ENCODE measurements at regions not wholly inside any gene's neighbourhood (a gene's known extent, or its start where the extent isn't known, plus 50 kb on each side); places are given as distances from the start of the nearest gene placed in this dataset.
A peak's percentile ranks its signal among the peaks of the same experiment; 100 is the strongest.

DNA sequence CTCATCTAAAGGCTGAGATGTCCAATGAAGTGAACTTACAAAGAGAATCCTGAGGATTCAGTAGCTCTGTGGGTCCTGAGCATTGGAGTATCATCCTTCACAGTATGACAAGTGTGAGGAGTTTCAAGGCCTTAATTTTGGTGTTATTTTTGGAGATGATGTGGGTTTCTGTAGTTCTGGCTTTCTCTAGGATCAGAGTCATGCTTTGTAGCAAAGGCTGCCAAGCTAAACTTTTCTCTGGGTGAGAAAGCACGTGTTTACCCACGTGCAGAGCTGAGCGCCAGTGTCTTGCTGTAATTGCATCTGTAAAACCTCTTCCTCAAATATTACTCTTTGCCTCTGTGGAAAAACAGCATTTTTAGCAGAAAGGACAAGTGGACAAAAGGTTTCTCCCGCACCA lies 387.8 kb upstream of the LYPLAL1 start:
- no peaks in the 10 kb centered on the region for H4K20me1 ChIP-seq (replicated peaks in 1 of 2; ENCODE audit: control insufficient read depth in 1 of 2, insufficient read depth in 2 of 2, low read length in 2 of 2)
- WGBS, 2 experiments (ENCODE audit: extremely low coverage in 1 of 2, insufficient coverage in 1 of 2, insufficient read length in 1 of 2, insufficient replicate concordance in 2 of 2, low coverage in 1 of 2, low lambda C conversion rate in 2 of 2, missing lambda C conversion rate in 1 of 2), result 87% methylated on average over 4 of the region's 4 CpGs; no CpG with 5 or more reads in 1 of the 2 experiments
- H2BK15ac ChIP-seq (ENCODE audit: low read length), result no peak overlapping the region
- H3K27ac ChIP-seq (ENCODE audit: low read depth, low read length), result no peak overlapping the region
- no peak overlapping the region for H3K56ac ChIP-seq (replicated peaks; ENCODE audit: insufficient read length, low read depth, low read length)
- H3K27me3 ChIP-seq (replicated peaks in 1 of 4; ENCODE audit: control insufficient read depth in 3 of 4, extremely low read depth in 1 of 4, insufficient read depth in 3 of 4, low read length in 3 of 4), result no peaks in the 10 kb centered on the region
- H3K9me3 ChIP-seq (ENCODE audit: insufficient read depth in 2 of 2, low read depth in 1 of 2, low read length in 1 of 2), result no peaks in the 10 kb centered on the region
- H3K4me2 ChIP-seq (ENCODE audit: insufficient read depth in 1 of 2, low read depth in 2 of 2, low read length in 2 of 2), result no peak overlapping the region
- FAIRE-seq (no peak), DNase-seq (ENCODE audit: low read depth in 1 of 2, low spot score in 2 of 2) (no peak)
- no peak overlapping the region for H2BK12ac ChIP-seq (ENCODE audit: low read depth, low read length)
- H2AFZ ChIP-seq (ENCODE audit: low read length), result peak overlapping the region; percentile 80; the same call in 1 of the 2 replicates
- H4K5ac ChIP-seq (ENCODE audit: insufficient read length, low read depth, low read length), result no peak overlapping the region
- no peaks in the 10 kb centered on the region for H3K36me3 ChIP-seq (ENCODE audit: control insufficient read depth in 2 of 4, insufficient read depth in 4 of 4, low read length in 3 of 4)
- peaks cover 0 to 4% (median 0%) of the 10 kb centered on the region in 4 experiments; a peak in 1 of 7 replicates for H3K4me1 ChIP-seq (replicated peaks in 1 of 4; ENCODE audit: control insufficient read depth in 3 of 4, insufficient read depth in 4 of 4, low read length in 3 of 4)
- no peak overlapping the region for H3K23ac ChIP-seq (ENCODE audit: insufficient read length)
- H3K79me2 ChIP-seq (ENCODE audit: control insufficient read depth in 1 of 2, insufficient read depth in 2 of 2, low read length in 2 of 2), result no peaks in the 10 kb centered on the region
- H2AK5ac ChIP-seq (ENCODE audit: low read depth, low read length), result no peak overlapping the region
- no peak overlapping the region for H2BK120ac ChIP-seq (replicated peaks; ENCODE audit: low read depth, low read length)
- no peak overlapping the region for H2BK20ac ChIP-seq (ENCODE audit: low read length)
- no peaks in the 10 kb centered on the region for H3K79me1 ChIP-seq (ENCODE audit: low read depth, low read length)
- no peak overlapping the region for H3K9ac ChIP-seq (replicated peaks in 1 of 4; ENCODE audit: extremely low read depth in 1 of 4, low read depth in 3 of 4, low read length in 3 of 4)
- H3K4ac ChIP-seq (replicated peaks; ENCODE audit: insufficient read length, low read depth, low read length), result no peak overlapping the region
- H3K14ac ChIP-seq (ENCODE audit: insufficient read length), result no peak overlapping the region
- H3K4me3 ChIP-seq (ENCODE audit: extremely low read depth in 1 of 4, insufficient read depth in 2 of 4, low read depth in 3 of 4, low read length in 4 of 4), result no peak overlapping the region
- no peak overlapping the region for H3K18ac ChIP-seq (ENCODE audit: extremely low read depth, low read length)
- no peaks in the 10 kb centered on the region for H3K23me2 ChIP-seq (ENCODE audit: low read depth, low read length)
- no peak overlapping the region for H4K91ac ChIP-seq (replicated peaks; ENCODE audit: insufficient read length, low read length)
- no peak overlapping the region for H2BK5ac ChIP-seq (ENCODE audit: low read depth, low read length)
- ChIA-PET CTCF (ENCODE audit: partially characterized antibody) (interaction anchor here (0.9 kb wide), 1 partner anchor 9 kb away, joined by 4 read pairs; no protein-coding TSS in a partner anchor), POLR2A (ENCODE audit: partially characterized antibody) (no interaction called here)
- H4K8ac ChIP-seq (ENCODE audit: extremely low read depth, insufficient read depth, low read length), result no peak overlapping the region
- TF ChIP-seq GTF2F1 (IDR thresholded peaks at IDR 0.05; ENCODE audit: borderline replicate concordance, low read depth, low read length), result no peak
- no peak for TF ChIP-seq CREB1 (IDR thresholded peaks at IDR 0.05)
- no peak for TF ChIP-seq CHD2 (IDR thresholded peaks at IDR 0.05; ENCODE audit: low read length)
- no peak for TF ChIP-seq SP2 (IDR thresholded peaks at IDR 0.05; ENCODE audit: low read length)
- no peak for TF ChIP-seq POLR2AphosphoS5 (IDR thresholded peaks at IDR 0.05; ENCODE audit: low read depth, low read length)
- no peak for TF ChIP-seq MAFK (IDR thresholded peaks at IDR 0.05; ENCODE audit: low read depth, low read length)
